HG03280 (cell line): ENCODE measurements at regions not wholly inside any gene's neighbourhood (a gene's known extent, or its start where the extent isn't known, plus 50 kb on each side); places are given as distances from the start of the nearest gene placed in this dataset.

ENCODE experiments used
- ATAC-seq: cut with Tn5 transposase; IDR thresholded peaks from one replicate; pipeline ENCODE4 v1.9.1; 2021; ENCODE audit warnings: mild to moderate bottlenecking, moderate library complexity; ENCODE audit not compliant: unreplicated experiment

GRCh38 chr17:72487731-72488494 lies 367.1 kb downstream of the SOX9 start:
- no peak for ATAC-seq

DNA sequence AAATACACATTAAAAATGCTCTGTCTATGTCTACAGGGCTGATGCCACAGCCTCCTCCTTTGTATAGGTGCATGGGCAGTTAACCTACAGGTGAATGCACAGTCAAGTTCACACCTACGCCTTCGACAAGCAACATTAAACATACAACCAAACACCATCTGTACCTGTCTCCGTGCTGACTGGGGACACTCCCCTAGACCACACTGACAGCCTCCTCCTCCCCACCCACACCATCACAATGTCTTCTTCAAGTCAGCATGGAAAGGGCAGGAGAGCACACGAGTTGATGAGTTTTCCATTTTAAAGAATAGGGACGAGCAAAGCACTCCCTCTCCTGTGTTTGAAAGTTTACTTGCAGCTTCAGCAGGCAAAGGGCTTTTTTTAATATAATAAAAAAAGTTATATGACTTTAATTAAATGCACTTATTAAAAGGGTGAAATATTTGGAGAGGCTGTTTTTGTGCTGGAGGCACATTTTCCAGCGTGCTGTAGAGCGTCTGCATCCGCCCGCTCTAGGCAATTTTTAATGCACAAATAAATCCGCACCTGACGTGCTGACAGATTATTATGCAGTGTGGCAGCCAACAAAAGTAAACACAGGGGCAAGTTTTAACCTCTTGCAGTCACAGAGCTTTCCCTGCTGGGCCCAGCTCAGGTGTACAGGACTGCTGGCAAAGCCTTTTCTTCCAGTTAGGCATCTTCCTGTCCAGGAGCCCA lies 367.9 kb downstream of the SOX9 start:
- no peak for ATAC-seq

DNA sequence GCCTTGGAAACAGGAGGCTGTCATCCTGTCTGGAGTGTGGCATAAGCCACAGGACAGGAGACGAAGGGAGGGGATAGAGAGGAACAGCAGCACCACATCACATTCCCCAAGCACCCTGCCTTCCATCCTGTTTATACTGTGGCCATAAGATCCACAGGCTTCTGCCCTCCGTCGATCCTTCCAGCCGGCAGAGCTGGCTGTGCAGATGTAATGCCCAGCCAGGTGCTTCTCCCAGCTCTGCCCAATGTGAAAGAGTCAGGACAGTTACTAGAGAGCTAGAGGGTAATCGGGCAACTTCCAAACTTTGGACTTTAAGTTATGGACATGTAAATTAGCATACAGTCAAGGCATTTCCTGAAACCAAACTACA lies 368.4 kb downstream of the SOX9 start:
- no peak for ATAC-seq

DNA sequence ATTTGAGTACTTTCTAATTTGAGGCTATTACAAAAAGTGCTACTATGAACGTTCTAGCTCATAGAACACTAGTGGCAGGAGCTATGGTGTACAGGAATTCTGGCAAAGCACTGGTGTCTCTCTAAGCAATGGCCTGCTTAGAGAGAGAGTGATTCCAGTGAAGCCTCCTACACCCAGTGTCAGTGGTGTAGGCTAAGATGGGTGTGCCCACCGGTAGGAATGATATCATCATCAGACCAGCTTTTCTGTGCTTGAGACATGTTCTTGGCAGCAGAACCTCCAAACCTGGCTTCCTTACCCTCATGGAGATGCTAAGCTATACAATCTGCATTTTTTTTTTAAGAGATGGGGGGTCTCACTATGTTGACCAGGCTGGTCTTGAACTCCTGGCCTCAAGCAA lies 370.3 kb downstream of the SOX9 start:
- ATAC-seq, result no peak

GRCh38 chr17:72492494-72492893 lies 371.7 kb downstream of the SOX9 start:
- ATAC-seq, result no peak

GRCh38 chr17:72492941-72493340 lies 372.1 kb downstream of the SOX9 start:
- ATAC-seq, result no peak

DNA sequence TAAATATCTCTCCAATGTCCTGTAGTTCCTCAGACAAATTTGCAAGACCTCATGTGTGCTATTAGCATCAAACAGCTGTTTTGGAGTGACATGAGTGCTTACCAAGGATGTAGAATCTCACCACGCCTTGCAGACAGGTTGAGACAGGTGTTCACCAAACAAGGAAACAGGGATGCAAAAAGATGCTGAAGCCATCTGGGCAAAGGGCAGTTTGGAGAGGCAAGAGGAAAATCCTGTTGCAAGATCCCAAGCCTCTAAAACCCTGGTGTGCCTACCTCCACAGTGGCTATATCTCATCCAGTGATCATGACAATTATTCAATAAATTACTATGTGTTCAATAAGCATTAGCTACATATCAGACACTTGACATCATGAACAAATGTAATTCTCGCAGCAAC lies 373.7 kb downstream of the SOX9 start:
- no peak for ATAC-seq

- no peak for ATAC-seq
These were observed 375.6 kb downstream of the SOX9 start for GRCh38 chr17:72496461-72496860.

- no peak for ATAC-seq
These were observed 377.1 kb downstream of the SOX9 start for GRCh38 chr17:72497915-72498314.

DNA sequence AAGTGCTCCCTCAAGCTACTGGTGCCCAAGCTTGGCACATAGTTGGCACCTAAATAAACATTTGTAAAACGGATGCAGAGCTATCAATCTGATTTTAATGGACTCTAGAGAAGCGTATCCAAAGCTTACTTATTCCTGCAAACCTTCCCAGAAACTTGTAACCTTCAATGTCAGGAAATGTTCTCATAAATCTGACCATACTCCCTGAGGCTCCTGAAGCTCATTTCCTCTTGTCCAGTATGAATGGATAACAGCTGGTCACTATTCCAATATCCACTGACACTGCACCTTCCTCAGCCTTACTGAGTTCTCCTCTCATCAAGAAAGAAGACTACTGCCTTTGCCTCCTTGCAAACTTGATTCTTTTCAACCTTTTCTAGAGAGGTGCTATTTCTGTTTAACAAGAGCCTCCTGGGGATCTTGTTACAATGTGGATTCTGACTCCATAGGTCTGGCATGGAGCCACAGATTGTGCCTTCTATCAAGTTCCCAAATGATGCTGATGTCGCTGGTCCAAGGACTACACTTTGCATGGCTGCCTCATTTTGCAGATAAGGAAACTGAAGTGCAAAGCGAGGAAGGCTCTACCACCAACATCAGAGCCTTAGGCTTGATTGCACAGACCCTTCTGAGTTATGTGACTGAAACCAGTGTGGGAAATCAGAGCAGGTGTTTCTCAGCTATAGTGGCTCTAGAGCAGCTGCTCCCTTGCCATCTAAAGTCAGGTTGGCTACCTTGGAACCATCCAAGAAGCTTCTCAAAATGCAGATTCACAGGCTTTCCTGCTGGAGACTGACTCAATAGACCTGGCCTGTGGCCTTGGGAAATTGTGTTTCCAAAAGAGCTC lies 377.8 kb downstream of the SOX9 start:
- ATAC-seq, result no peak

- no peak for ATAC-seq
These were observed 380.9 kb downstream of the SOX9 start for GRCh38 chr17:72501404-72502370.

GRCh38 chr17:72502371-72503341 lies 381.8 kb downstream of the SOX9 start:
- ATAC-seq, result no peak

GRCh38 chr17:72503556-72503955 lies 382.7 kb downstream of the SOX9 start:
- no peak for ATAC-seq

GRCh38 chr17:72504783-72505182 lies 384.0 kb downstream of the SOX9 start:
- ATAC-seq, result no peak

- ATAC-seq, result no peak
These were observed 386.0 kb downstream of the SOX9 start for GRCh38 chr17:72506773-72507172.

- no peak for ATAC-seq
These were observed 386.6 kb downstream of the SOX9 start for GRCh38 chr17:72507370-72507769.

DNA sequence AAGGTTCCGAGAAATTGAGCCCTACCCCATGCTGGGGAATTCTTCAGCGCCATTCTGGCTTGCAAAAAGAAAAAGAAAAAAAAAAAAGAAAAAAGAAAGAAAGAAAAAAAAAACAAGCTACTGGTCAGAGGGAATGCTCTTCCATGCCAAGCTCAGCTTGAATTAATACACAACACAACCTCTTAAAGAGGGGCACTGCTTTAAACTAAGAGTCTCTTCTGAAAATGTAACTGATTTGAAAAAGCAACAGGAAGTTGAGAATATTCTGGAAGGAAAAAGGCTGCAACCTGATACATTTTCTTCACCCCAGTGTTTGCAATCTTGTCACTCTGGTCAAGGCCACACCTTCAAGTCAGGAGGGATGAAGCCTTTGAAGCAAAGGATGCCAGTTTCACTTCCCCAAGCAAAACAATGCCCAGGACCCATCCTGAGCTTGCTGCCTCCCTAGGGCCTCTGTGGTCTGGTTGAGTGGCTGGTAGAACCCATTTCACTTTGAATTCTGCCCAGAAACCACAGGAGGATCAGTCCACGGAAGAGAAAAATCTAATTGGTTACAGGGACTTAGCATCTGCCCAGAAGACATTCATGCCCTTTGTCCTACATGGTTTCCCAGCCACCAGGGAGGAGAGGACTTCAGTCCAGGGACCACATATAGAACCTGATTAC lies 389.7 kb downstream of the SOX9 start:
- no peak for ATAC-seq

DNA sequence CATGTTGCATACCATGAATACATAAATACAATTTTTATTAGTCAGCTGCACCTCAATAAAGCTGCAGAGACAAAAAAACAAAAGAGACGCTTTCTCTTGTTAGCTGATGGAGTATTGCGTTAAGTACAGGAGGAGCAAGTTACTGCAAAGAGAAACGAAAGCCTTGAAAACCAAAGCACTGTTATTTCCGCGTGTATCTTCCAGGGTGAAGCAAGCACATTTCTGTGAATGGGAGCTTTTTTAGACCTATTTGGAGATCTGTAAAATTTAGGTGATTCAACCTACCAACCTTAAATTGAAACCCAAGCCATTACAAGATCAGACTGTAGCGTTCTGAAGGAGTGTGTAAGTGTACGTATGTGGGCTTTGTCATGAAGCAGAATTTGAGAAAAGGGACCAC lies 390.4 kb downstream of the SOX9 start:
- ATAC-seq, result no peak

DNA sequence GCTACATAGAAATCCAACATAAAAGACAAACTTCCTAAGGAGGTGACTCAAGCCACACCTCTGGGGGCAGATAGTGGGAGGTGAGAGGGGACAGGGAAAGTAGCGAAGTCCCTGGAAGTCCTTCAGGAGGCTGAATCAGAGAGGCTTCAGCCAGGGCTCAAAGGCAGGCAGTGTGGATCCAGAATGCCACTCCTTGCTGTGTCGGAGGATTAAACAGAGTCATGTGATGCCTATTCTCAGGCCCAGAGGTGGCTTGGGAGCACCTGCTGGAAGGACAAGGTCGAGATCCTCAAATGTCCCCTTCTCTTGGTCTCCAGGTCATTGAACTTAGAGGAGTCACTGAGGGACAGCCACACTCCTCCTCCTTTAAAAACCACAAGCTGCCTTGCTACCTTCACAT lies 391.1 kb downstream of the SOX9 start:
- no peak for ATAC-seq
